HEK293T (cell line): ENCODE measurements at regions not wholly inside any gene's neighbourhood (a gene's known extent, or its start where the extent isn't known, plus 50 kb on each side); places are given as distances from the start of the nearest gene placed in this dataset.
A peak's percentile ranks its signal among the peaks of the same experiment; 100 is the strongest.

Experiments used
- CTCF ChIA-PET: fragments of 350-600 bp; formaldehyde crosslinking; extraction: SDS; loops from one replicate; lab custom pipeline; 2021; ENCODE audit warnings: antibody characterized with exemption, inconsistent platforms; lab: Yijun Ruan, JAX
- POLR2A ChIA-PET: fragments of 350-600 bp; formaldehyde crosslinking; extraction: SDS; loops from one replicate; lab custom pipeline; 2020; ENCODE audit warnings: antibody characterized with exemption, inconsistent platforms; lab: Yijun Ruan, JAX
- DNase-seq: peaks from one replicate; pipeline ENCODE4 v3.0.0; 2012; ENCODE audit warnings: mixed read lengths; ENCODE audit errors: extremely low spot score
- ARNT ChIP-seq: fragments of 450-650 bp; IDR thresholded peaks from 2 replicates; pipeline ENCODE4 v1.6.1; 2017; ENCODE audit warnings: mild to moderate bottlenecking
- BHLHE40 ChIP-seq: fragments of 450-650 bp; IDR thresholded peaks from 2 replicates; pipeline ENCODE4 v1.6.1; 2016; ENCODE audit warnings: mild to moderate bottlenecking, moderate library complexity, borderline replicate concordance
- CTBP1 ChIP-seq: fragments of 450-650 bp; IDR thresholded peaks from 2 replicates; pipeline ENCODE4 v1.6.1; 2016; ENCODE audit warnings: borderline replicate concordance
- ELF4 ChIP-seq: fragments of 450-650 bp; IDR thresholded peaks from 2 replicates; pipeline ENCODE4 v1.6.1; 2017; ENCODE audit warnings: antibody characterized with exemption
- FOXA1 ChIP-seq: fragments of 450-650 bp; IDR thresholded peaks from 2 replicates; pipeline ENCODE4 v1.6.1; 2016; ENCODE audit warnings: mild to moderate bottlenecking
- FOXK2 ChIP-seq: fragments of 450-650 bp; IDR thresholded peaks from 2 replicates; pipeline ENCODE4 v1.6.1; 2016; ENCODE audit warnings: mild to moderate bottlenecking
- FOXM1 ChIP-seq: fragments of 450-650 bp; IDR thresholded peaks from 2 replicates; pipeline ENCODE4 v1.6.1; 2017; ENCODE audit warnings: mild to moderate bottlenecking, borderline replicate concordance
- HDGF ChIP-seq: fragments of 450-650 bp; IDR thresholded peaks from 2 replicates; pipeline ENCODE4 v1.6.1; 2017; ENCODE audit warnings: antibody characterized with exemption, borderline replicate concordance
- L3MBTL2 ChIP-seq: fragments of 450-650 bp; conservative IDR thresholded peaks from 2 replicates; pipeline ENCODE4 v1.6.1; 2016; ENCODE audit warnings: mild to moderate bottlenecking
- LEF1 ChIP-seq: fragments of 450-650 bp; IDR thresholded peaks from 2 replicates; pipeline ENCODE4 v1.6.1; 2017; ENCODE audit warnings: mild to moderate bottlenecking, borderline replicate concordance
- NFRKB ChIP-seq: fragments of 450-650 bp; IDR thresholded peaks from 2 replicates; pipeline ENCODE4 v1.6.1; 2016; ENCODE audit warnings: mild to moderate bottlenecking, moderate library complexity
- SP1 ChIP-seq: fragments of 450-650 bp; IDR thresholded peaks from 2 replicates; pipeline ENCODE4 v1.6.1; 2017
- SUZ12 ChIP-seq: fragments of 450-650 bp; IDR thresholded peaks from 2 replicates; pipeline ENCODE4 v1.6.1; 2016; ENCODE audit warnings: mild to moderate bottlenecking
- TARDBP ChIP-seq: fragments of 450-650 bp; IDR thresholded peaks from 2 replicates; pipeline ENCODE4 v1.6.1; 2016
- ZNF384 ChIP-seq: fragments of 450-650 bp; IDR thresholded peaks from 2 replicates; pipeline ENCODE4 v1.6.1; 2016
- TF ChIP-seq, protein P1 (sequence below): fragments of 450-650 bp; IDR thresholded peaks from 2 replicates; pipeline ENCODE4 v1.6.1; 2016

DNA sequence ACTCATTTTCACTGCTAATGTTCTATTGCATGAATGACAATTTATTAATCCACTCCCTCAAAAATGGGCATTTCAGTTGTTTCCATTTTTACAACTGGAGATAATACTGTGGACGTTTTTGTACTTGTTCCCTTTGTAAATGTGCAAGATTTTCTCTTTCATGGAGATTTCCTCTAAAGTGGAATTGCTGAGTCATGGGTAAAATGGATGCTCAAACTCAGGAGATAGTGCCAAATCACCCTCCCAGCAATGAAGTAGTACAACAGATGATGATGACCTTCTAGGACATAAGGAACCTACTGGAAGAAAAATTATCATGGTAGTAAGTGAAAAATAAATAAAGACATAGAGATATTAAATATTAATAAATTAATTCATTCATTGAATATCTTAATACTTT is 460.8 kb upstream of the CHST9 start:
- no peak for DNase-seq
- CTCF ChIA-PET = no interaction called here
- TF ChIP-seq NFRKB (no peak), ZNF384 (no peak), SUZ12 (no peak), BHLHE40 (no peak), FOXM1 (no peak), CTBP1 (no peak), L3MBTL2 (no peak), TARDBP (no peak), FOXA1 (no peak), ARNT (no peak)
- POLR2A ChIA-PET = no interaction called here

GRCh38 chr18:27636576-27637085 is 451.5 kb upstream of the CHST9 start:
- POLR2A ChIA-PET = no interaction called here
- CTCF ChIA-PET = no interaction called here
- TF ChIP-seq NFRKB (no peak), FOXA1 (no peak), CTBP1 (no peak)
- DNase-seq = no peak

DNA sequence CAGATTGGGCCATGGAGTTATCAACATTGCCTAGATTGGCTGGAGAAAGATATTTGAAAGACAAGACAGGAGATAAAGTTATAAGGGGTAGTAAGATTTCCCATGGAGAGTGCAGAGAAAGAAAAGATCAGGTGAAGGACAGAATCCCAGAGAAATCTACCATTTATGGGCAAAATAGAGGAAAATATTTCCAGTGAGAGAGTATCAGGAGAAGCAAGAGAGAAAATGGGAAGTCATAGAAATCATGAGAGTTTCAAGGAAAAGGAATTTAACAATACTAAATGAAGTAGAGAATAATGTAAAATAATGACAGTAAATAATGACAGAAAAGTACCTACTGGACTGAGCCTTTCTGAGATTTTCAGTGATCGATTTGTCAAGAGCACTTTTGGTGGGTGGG is 447.6 kb upstream of the CHST9 start:
- CTCF ChIA-PET = interaction anchor here (0.7 kb wide), 1 partner anchor 28 kb away, joined by 4 read pairs; no protein-coding TSS in a partner anchor
- no peak for DNase-seq
- POLR2A ChIA-PET = no interaction called here
- no peak for TF ChIP-seq ARNT
- TF ChIP-seq CTBP1 = no peak

DNA sequence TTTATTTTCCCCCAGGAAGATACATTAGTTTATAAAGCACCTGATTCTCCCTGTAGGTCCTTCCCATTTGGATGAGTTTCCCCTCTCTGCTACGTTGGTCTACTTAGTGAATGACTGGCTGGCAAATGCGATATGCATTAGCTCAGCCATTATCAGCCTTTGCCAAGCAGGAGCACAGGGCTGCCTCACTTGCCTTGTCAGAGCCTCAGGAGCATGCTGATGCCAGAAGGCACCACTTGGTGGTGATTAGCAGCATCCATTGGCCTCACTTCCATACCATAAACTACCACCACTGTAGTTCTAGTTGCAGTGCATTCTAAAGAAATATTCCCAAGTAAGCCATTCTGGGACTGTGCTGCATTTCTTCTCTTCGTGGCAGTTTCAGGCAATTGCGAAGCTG is 442.8 kb upstream of the CHST9 start:
- ChIA-PET CTCF (no interaction called here), POLR2A (no interaction called here)
- DNase-seq = peak; percentile 14
- no peak for TF ChIP-seq ZNF384

- TF ChIP-seq FOXM1 (no peak), L3MBTL2 (no peak)
- no peak for DNase-seq
- ChIA-PET CTCF (interaction anchor here (0.6 to 0.7 kb wide), 2 partner anchors 16 to 47 kb away, joined by 3 read pairs; no protein-coding TSS in a partner anchor), POLR2A (no interaction called here)
These were observed 436.3 kb upstream of the CHST9 start for GRCh38 chr18:27621236-27621890.

GRCh38 chr18:27619906-27620305 is 434.8 kb upstream of the CHST9 start:
- POLR2A ChIA-PET = interaction anchor here (0.6 kb wide), 1 partner anchor 446 kb away, joined by 3 read pairs; no protein-coding TSS in a partner anchor
- no peak for DNase-seq
- TF ChIP-seq ZNF384 (no peak), TARDBP (no peak), NFRKB (no peak), BHLHE40 (no peak), FOXK2 (no peak), ARNT (no peak), L3MBTL2 (no peak), CTBP1 (no peak), SP1 (no peak), ELF4 (no peak), HDGF (no peak), FOXA1 (no peak), FOXM1 (no peak), SUZ12 (no peak), LEF1 (no peak)
- TF ChIP-seq, protein P1, sequence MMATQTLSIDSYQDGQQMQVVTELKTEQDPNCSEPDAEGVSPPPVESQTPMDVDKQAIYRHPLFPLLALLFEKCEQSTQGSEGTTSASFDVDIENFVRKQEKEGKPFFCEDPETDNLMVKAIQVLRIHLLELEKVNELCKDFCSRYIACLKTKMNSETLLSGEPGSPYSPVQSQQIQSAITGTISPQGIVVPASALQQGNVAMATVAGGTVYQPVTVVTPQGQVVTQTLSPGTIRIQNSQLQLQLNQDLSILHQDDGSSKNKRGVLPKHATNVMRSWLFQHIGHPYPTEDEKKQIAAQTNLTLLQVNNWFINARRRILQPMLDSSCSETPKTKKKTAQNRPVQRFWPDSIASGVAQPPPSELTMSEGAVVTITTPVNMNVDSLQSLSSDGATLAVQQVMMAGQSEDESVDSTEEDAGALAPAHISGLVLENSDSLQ = no peak
- CTCF ChIA-PET = no interaction called here

DNA sequence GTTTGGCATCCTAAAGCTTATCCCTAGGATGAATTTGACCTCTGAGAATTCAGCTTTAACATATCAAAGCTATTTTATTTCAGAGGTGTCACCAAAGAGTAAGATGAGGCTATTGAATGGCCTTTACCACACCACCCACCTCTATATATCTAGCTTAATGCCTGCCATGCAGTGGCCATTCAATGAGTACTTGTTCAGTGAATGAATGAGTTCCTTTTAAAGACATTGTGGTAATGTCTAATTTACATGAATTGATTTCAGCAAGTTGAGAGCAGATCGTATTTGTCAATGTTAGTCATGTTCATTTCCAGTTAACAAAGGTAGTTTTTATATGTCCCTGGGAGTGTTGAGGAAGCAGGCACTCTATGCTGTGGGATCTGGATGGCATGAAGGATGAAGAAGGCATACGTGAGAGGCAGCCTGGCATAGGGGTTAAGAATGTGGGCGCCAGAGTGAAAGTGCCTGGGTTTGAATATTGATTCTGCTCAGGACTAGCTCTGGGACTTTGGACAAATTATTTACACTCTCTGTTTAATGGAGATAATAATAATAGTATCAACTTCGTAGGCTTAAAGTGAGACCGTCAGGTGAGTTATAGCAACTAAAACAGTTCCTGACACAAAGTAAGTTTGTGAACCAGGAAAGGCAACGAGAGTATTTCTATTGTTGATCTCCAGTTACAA is 434.1 kb upstream of the CHST9 start:
- TF ChIP-seq TARDBP (no peak), HDGF (no peak), ARNT (no peak), CTBP1 (no peak), NFRKB (no peak)
- DNase-seq = no peak
- ChIA-PET POLR2A (interaction anchor here (0.6 kb wide), 1 partner anchor 446 kb away, joined by 3 read pairs; no protein-coding TSS in a partner anchor), CTCF (no interaction called here)

- TF ChIP-seq LEF1 = no peak
- TF ChIP-seq FOXA1 = no peak
- TF ChIP-seq TARDBP = no peak
- CTCF ChIA-PET = interaction anchor here (0.7 to 1.2 kb wide), 2 partner anchors 8 to 11 kb away, joined by 3 to 4 read pairs; no protein-coding TSS in a partner anchor
- POLR2A ChIA-PET = no interaction called here
- no peak for DNase-seq
These were observed 431.2 kb upstream of the CHST9 start for GRCh38 chr18:27616324-27616723.
